ENCODE measurements at regions not wholly inside any gene's neighbourhood (a gene's known extent, or its start where the extent isn't known, plus 50 kb on each side); places are given as distances from the start of the nearest gene placed in this dataset.

DNA sequence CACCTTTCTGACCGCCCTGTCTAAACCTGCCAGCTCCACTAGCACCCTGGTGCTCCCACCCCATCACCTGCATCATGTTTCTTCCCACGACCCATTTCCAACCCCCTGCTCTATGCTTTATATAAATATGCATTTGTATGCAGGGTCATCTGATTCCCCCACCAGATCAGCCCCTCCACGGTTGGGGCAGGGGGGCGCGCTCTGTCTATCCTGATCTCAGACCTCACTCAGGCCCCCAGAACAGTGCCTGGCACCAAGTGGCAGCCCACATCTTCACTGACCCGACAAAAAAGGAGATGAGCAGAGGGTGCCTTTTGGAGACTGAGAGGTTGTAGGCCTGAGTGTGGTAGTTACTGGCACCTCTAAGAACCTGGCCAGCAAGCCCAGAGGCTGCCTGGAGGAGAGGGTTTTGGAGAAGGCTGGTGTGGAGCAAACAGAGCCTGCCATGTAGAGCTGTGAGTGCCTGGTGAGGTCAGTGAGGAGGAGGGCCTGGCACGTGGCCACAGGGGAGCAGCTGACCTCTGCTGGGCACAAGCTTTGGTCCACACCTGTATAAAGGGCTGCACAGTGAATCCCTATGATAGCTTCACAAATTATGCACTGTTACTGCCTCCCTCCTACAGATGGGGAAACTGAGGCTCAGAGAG lies 86.3 kb upstream of the RTL6 start:
- TF ChIP-seq POLR2AphosphoS5 (IDR thresholded peaks at IDR 0.05; ENCODE audit: low read depth, low read length) (no peak), FOXP2 (optimal IDR thresholded peaks at IDR 0.05; ENCODE audit: borderline replicate concordance, extremely low read depth, extremely low read length, insufficient read depth) (no peak), TAF1 (IDR thresholded peaks at IDR 0.05; ENCODE audit: borderline replicate concordance, insufficient read depth, low read length) (no peak), SIN3A (IDR thresholded peaks at IDR 0.05; ENCODE audit: borderline replicate concordance, insufficient read depth, low read length) (no peak)
- TF ChIP-seq, protein P1, sequence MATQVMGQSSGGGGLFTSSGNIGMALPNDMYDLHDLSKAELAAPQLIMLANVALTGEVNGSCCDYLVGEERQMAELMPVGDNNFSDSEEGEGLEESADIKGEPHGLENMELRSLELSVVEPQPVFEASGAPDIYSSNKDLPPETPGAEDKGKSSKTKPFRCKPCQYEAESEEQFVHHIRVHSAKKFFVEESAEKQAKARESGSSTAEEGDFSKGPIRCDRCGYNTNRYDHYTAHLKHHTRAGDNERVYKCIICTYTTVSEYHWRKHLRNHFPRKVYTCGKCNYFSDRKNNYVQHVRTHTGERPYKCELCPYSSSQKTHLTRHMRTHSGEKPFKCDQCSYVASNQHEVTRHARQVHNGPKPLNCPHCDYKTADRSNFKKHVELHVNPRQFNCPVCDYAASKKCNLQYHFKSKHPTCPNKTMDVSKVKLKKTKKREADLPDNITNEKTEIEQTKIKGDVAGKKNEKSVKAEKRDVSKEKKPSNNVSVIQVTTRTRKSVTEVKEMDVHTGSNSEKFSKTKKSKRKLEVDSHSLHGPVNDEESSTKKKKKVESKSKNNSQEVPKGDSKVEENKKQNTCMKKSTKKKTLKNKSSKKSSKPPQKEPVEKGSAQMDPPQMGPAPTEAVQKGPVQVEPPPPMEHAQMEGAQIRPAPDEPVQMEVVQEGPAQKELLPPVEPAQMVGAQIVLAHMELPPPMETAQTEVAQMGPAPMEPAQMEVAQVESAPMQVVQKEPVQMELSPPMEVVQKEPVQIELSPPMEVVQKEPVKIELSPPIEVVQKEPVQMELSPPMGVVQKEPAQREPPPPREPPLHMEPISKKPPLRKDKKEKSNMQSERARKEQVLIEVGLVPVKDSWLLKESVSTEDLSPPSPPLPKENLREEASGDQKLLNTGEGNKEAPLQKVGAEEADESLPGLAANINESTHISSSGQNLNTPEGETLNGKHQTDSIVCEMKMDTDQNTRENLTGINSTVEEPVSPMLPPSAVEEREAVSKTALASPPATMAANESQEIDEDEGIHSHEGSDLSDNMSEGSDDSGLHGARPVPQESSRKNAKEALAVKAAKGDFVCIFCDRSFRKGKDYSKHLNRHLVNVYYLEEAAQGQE (IDR thresholded peaks at IDR 0.05; ENCODE audit: insufficient read depth in 1 of 2, low read depth in 2 of 2, low read length in 2 of 2), result no peak

- TF ChIP-seq TAF1 (IDR thresholded peaks at IDR 0.05; ENCODE audit: borderline replicate concordance, insufficient read depth, low read length) (no peak), SIN3A (IDR thresholded peaks at IDR 0.05; ENCODE audit: borderline replicate concordance, insufficient read depth, low read length) (no peak), POLR2AphosphoS5 (IDR thresholded peaks at IDR 0.05; ENCODE audit: low read depth, low read length) (no peak), FOXP2 (optimal IDR thresholded peaks at IDR 0.05; ENCODE audit: borderline replicate concordance, extremely low read depth, extremely low read length, insufficient read depth) (no peak)
- TF ChIP-seq, protein P1 (IDR thresholded peaks at IDR 0.05; ENCODE audit: insufficient read depth in 1 of 2, low read depth in 2 of 2, low read length in 2 of 2), result no peak
Measured at GRCh38 chr22:44583854-44584253, 85.8 kb upstream of the RTL6 start.

- TF ChIP-seq SIN3A (IDR thresholded peaks at IDR 0.05; ENCODE audit: borderline replicate concordance, insufficient read depth, low read length) (no peak), FOXP2 (optimal IDR thresholded peaks at IDR 0.05; ENCODE audit: borderline replicate concordance, extremely low read depth, extremely low read length, insufficient read depth) (no peak)
Measured at GRCh38 chr22:44583061-44583760, 85.2 kb upstream of the RTL6 start.

DNA sequence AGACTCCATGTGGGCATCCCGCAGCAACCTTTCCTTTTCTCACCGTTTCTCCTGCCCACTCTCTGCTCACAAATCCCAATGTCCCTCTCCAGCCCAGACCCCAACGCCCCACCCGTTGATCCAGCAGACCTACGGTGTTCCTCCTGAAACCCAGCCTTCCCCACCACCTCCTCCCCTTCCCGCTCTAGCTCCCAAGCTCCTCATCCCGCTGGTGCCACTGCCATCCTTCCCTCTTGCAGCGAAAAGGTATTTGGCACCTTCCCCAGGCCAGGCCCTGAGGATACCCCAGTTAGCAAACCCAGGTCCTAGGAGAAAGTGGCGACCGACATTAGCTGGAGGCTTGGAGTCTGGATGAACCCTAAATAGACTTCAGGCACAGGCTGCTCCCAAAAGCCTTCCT lies 84.0 kb upstream of the RTL6 start:
- TF ChIP-seq SIN3A (IDR thresholded peaks at IDR 0.05; ENCODE audit: borderline replicate concordance, insufficient read depth, low read length) (no peak), TAF1 (IDR thresholded peaks at IDR 0.05; ENCODE audit: borderline replicate concordance, insufficient read depth, low read length) (no peak), FOXP2 (optimal IDR thresholded peaks at IDR 0.05; ENCODE audit: borderline replicate concordance, extremely low read depth, extremely low read length, insufficient read depth) (no peak), POLR2AphosphoS5 (IDR thresholded peaks at IDR 0.05; ENCODE audit: low read depth, low read length) (no peak)
- TF ChIP-seq, protein P1 (IDR thresholded peaks at IDR 0.05; ENCODE audit: insufficient read depth in 1 of 2, low read depth in 2 of 2, low read length in 2 of 2), result no peak

DNA sequence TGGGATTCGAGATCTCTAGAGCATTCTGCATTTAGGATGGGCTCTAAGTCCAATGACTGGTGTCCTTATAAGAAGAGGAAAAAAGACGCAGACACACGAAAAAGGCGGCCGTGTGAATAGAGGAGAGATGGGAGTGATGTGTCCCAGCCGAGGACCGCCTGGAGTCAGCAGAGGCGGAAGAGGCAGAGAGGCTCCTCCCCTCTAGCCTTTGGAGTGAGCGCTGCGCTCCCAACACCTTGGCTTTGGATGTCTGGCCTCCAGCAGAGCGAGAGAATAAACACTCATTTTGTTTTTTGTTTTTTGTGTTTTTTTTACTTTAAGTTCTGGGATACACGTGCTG lies 83.0 kb upstream of the RTL6 start:
- TF ChIP-seq POLR2AphosphoS5 (IDR thresholded peaks at IDR 0.05; ENCODE audit: low read depth, low read length), result no peak
- TF ChIP-seq FOXP2 (optimal IDR thresholded peaks at IDR 0.05; ENCODE audit: borderline replicate concordance, extremely low read depth, extremely low read length, insufficient read depth), result no peak
- TF ChIP-seq, protein P1 (IDR thresholded peaks at IDR 0.05; ENCODE audit: insufficient read depth in 1 of 2, low read depth in 2 of 2, low read length in 2 of 2), result no peak
- TF ChIP-seq TAF1 (IDR thresholded peaks at IDR 0.05; ENCODE audit: borderline replicate concordance, insufficient read depth, low read length), result no peak
- TF ChIP-seq SIN3A (IDR thresholded peaks at IDR 0.05; ENCODE audit: borderline replicate concordance, insufficient read depth, low read length), result no peak

Measured in PFSK-1 (cell line).